ENCODE measurements at regions not wholly inside any gene's neighbourhood (a gene's known extent, or its start where the extent isn't known, plus 50 kb on each side); places are given as distances from the start of the nearest gene placed in this dataset.

- DNase-seq (ENCODE audit: low spot score): no peak
Measured at GRCh38 chr13:74084375-74084935, 49.7 kb downstream of the KLF12 start.

- DNase-seq (ENCODE audit: low spot score): peak; percentile 10
Measured at GRCh38 chr13:74082741-74083160, 51.5 kb downstream of the KLF12 start.

GRCh38 chr13:74080762-74081161 is 53.4 kb downstream of the KLF12 start:
- no peak for DNase-seq (ENCODE audit: low spot score)

- no peak for DNase-seq (ENCODE audit: low spot score)
Measured at GRCh38 chr13:74077792-74078191, 56.4 kb downstream of the KLF12 start.

- no peak for DNase-seq (ENCODE audit: low spot score)
Measured at GRCh38 chr13:74077375-74077774, 56.8 kb downstream of the KLF12 start.

- DNase-seq (ENCODE audit: low spot score): no peak
Measured at GRCh38 chr13:74074723-74075122, 59.5 kb downstream of the KLF12 start.

GRCh38 chr13:74073274-74073673 is 60.9 kb downstream of the KLF12 start:
- no peak for DNase-seq (ENCODE audit: low spot score)

GRCh38 chr13:74070513-74070912 is 63.7 kb downstream of the KLF12 start:
- no peak for DNase-seq (ENCODE audit: low spot score)

- DNase-seq (ENCODE audit: low spot score): no peak
Measured at GRCh38 chr13:74070065-74070464, 64.1 kb downstream of the KLF12 start.

- DNase-seq (ENCODE audit: low spot score): no peak
Measured at GRCh38 chr13:74068471-74068870, 65.7 kb downstream of the KLF12 start.

- no peak for DNase-seq (ENCODE audit: low spot score)
Measured at GRCh38 chr13:74067818-74068217, 66.4 kb downstream of the KLF12 start.

- DNase-seq (ENCODE audit: low spot score): no peak
Measured at GRCh38 chr13:74066937-74067336, 67.3 kb downstream of the KLF12 start.

GRCh38 chr13:74064805-74065312 is 69.3 kb downstream of the KLF12 start:
- DNase-seq (ENCODE audit: low spot score): no peak

- no peak for DNase-seq (ENCODE audit: low spot score)
Measured at GRCh38 chr13:74063533-74064100, 70.6 kb downstream of the KLF12 start.

GRCh38 chr13:74062933-74063332 is 71.3 kb downstream of the KLF12 start:
- no peak for DNase-seq (ENCODE audit: low spot score)

GRCh38 chr13:74061926-74062595 is 72.1 kb downstream of the KLF12 start:
- DNase-seq (ENCODE audit: low spot score): no peak

GRCh38 chr13:74056801-74057542 is 77.2 kb downstream of the KLF12 start:
- DNase-seq (ENCODE audit: low spot score): no peak

GRCh38 chr13:74052402-74052928 is 81.7 kb downstream of the KLF12 start:
- no peak for DNase-seq (ENCODE audit: low spot score)

- no peak for DNase-seq (ENCODE audit: low spot score)
Measured at GRCh38 chr13:74048756-74049155, 85.4 kb downstream of the KLF12 start.

- no peak for DNase-seq (ENCODE audit: low spot score)
Measured at GRCh38 chr13:74047931-74048600, 86.1 kb downstream of the KLF12 start.

GRCh38 chr13:74046431-74046830 is 87.8 kb downstream of the KLF12 start:
- no peak for DNase-seq (ENCODE audit: low spot score)

- DNase-seq (ENCODE audit: low spot score): no peak
Measured at GRCh38 chr13:74045583-74045982, 88.6 kb downstream of the KLF12 start.
